Naive thymus-derived CD4-positive, alpha-beta T cell (primary cell): ENCODE measurements at regions not wholly inside any gene's neighbourhood (a gene's known extent, or its start where the extent isn't known, plus 50 kb on each side); places are given as distances from the start of the nearest gene placed in this dataset.

Experiments used
- ATAC-seq: fragments of 150-1000 bp; cut with Tn5 transposase; 2 replicates; pipeline ENCODE4 v1.10.0; 2021; ENCODE audit warnings: mild to moderate bottlenecking, moderate library complexity
- CTCF ChIA-PET: fragments of 350-600 bp; sonication (Branson Sonifier 250); formaldehyde crosslinking; loops from one replicate; lab custom pipeline; 2021; ENCODE audit warnings: antibody characterized with exemption; lab: Charles Lee
- POLR2A ChIA-PET: fragments of 350-600 bp; sonication (Branson Sonifier 250); formaldehyde crosslinking; loops from one replicate; lab custom pipeline; 2021; ENCODE audit warnings: antibody characterized with exemption, inconsistent platforms; lab: Charles Lee
- DNase-seq, 9 donors: peaks; one replicate each; pipeline versions ENCODE4 v3.0.0 to v3.0.0-alpha.2; 2020 to 2022; ENCODE audit warnings: mixed read lengths in 1 of 9
- H3K27ac ChIP-seq: one replicate; pipeline ENCODE4 v1.7.0; 2013; ENCODE audit warnings: mild to moderate bottlenecking, low read depth, low read length, moderate library complexity
- H3K27me3 ChIP-seq, 2 donors: one replicate each; pipeline ENCODE4 v1.7.0; 2013; ENCODE audit warnings: low read length in 2 of 2, mild to moderate bottlenecking in 2 of 2, moderate library complexity in 2 of 2; ENCODE audit not compliant: control insufficient read depth in 2 of 2, insufficient read depth in 2 of 2
- H3K36me3 ChIP-seq, 3 experiments: 1 replicate in 2 of 3; 2 replicates in 1 of 3; pipeline ENCODE4 v1.7.0; 2013; ENCODE audit warnings: low read length in 3 of 3, mild to moderate bottlenecking in 3 of 3, moderate library complexity in 1 of 3; ENCODE audit not compliant: insufficient read depth in 3 of 3, control insufficient read depth in 2 of 3
- H3K4me1 ChIP-seq, 2 donors: one replicate each; pipeline ENCODE4 v1.7.0; 2013; ENCODE audit warnings: low read length in 2 of 2, mild to moderate bottlenecking in 2 of 2, moderate library complexity in 1 of 2; ENCODE audit not compliant: control insufficient read depth in 2 of 2, insufficient read depth in 2 of 2
- H3K4me3 ChIP-seq: 2 replicates; pipeline ENCODE4 v1.7.0; 2013; ENCODE audit warnings: mild to moderate bottlenecking, low read length
- H3K9me3 ChIP-seq, 3 experiments: 1 replicate in 2 of 3; 2 replicates in 1 of 3; pipeline ENCODE4 v1.7.0; 2013; ENCODE audit warnings: low read length in 3 of 3; ENCODE audit not compliant: control insufficient read depth in 2 of 3
- H3K27ac Mint-ChIP-seq, 9 donors: one replicate each; pipeline ENCODE4 v1.8.0; 2020 to 2022; ENCODE audit warnings: mixed read lengths in 9 of 9, mild to moderate bottlenecking in 8 of 9, moderate library complexity in 5 of 9, inconsistent platforms in 2 of 9
- H3K27me3 Mint-ChIP-seq, 5 donors: one replicate each; pipeline ENCODE4 v1.8.0; 2021 to 2022; ENCODE audit warnings: mixed read lengths in 5 of 5, mild to moderate bottlenecking in 1 of 5
- H3K36me3 Mint-ChIP-seq, 5 donors: one replicate each; pipeline ENCODE4 v1.8.0; 2020 to 2022; ENCODE audit warnings: mixed read lengths in 5 of 5, mild to moderate bottlenecking in 3 of 5, inconsistent platforms in 1 of 5
- H3K4me1 Mint-ChIP-seq, 7 donors: one replicate each; pipeline ENCODE4 v1.8.0; 2020 to 2022; ENCODE audit warnings: mixed read lengths in 7 of 7, mild to moderate bottlenecking in 3 of 7, inconsistent platforms in 1 of 7
- H3K4me3 Mint-ChIP-seq, 10 donors: one replicate each; pipeline ENCODE4 v1.8.0; 2020 to 2022; ENCODE audit warnings: mild to moderate bottlenecking in 10 of 10, mixed read lengths in 10 of 10, moderate library complexity in 6 of 10, inconsistent platforms in 2 of 10
- H3K9me3 Mint-ChIP-seq, 11 donors: one replicate each; pipeline ENCODE4 v1.8.0; 2020 to 2022; ENCODE audit warnings: mixed read lengths in 11 of 11, mild to moderate bottlenecking in 4 of 11, inconsistent platforms in 1 of 11, moderate library complexity in 1 of 11
- intact Hi-C, 2 donors: fragments of 100-400 bp; cut with micrococcal nuclease; formaldehyde crosslinking; loops; one replicate each; pipeline ENCODE4 v1.15.1; 2023

DNA sequence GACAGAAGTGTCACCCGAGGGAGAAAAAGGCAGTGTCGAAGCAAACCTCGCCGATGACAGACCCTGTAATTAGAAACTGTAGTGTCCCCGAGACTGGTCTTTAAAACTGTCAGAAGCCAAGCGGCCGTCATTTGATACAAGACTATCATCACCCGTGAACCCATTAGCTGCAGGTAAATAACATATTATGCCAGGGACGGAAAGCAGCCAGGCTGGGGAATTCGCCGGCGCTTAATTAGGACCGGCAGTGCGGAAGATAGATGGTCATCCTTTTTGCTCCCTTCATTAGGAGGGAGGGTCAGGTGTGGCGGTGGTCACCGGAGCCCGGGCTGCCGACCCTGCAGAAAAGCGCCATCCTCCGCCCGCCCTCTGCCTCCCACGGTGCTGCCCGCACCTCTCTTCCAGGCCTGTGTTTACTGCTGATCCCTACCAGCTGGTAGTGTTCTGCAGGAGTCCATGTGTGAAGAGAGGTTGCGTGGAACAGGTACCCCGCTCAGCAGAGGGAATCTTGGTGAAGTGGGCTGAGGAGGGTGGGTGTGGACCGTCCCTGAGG lies 109.4 kb upstream of the GSE1 start:
- H3K4me3 Mint-ChIP-seq, result no peak overlapping the region
- peaks cover 0 to under 1% (median 0%) of the 10 kb centered on the region in 11 donors for H3K9me3 Mint-ChIP-seq
- ATAC-seq (no peak), DNase-seq (no peak)
- no peak overlapping the region for H3K4me3 ChIP-seq
- H3K27ac ChIP-seq, result no peak overlapping the region
- CTCF ChIA-PET, result interaction anchor here (1.3 kb wide), 1 partner anchor 9 kb away, joined by 3 read pairs; no protein-coding TSS in a partner anchor
- POLR2A ChIA-PET, result no interaction called here
- no peaks in the 10 kb centered on the region for H3K27me3 Mint-ChIP-seq
- H3K9me3 ChIP-seq, result no peaks in the 10 kb centered on the region
- intact Hi-C loops, result no loop called here
- H3K4me1 ChIP-seq, result no peaks in the 10 kb centered on the region
- H3K36me3 Mint-ChIP-seq, result no peaks in the 10 kb centered on the region
- no peak overlapping the region for H3K27ac Mint-ChIP-seq
- H3K27me3 ChIP-seq, result no peaks in the 10 kb centered on the region
- no peaks in the 10 kb centered on the region for H3K36me3 ChIP-seq
- no peaks in the 10 kb centered on the region for H3K4me1 Mint-ChIP-seq

DNA sequence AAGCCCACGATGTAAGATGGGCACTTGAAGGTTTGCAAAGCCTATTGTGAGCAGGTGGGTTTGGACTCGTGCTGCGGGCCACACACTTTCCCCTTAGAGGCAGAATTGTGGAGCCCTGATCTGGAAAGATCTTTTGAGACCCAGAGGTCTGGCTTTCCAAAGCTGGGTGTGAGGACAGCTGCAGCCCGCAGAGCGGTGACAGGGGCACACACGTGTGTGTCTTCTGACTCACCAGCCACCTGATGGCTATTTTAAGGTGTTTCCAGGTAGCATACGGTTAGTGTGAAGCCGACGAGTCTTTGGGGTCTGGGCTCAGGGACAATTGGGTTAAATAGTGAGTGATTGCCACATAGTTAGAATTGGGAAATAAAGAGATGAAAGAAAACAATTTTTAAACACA lies 108.9 kb upstream of the GSE1 start:
- Histone ChIP-seq H3K27ac (no peak overlapping the region), H3K4me3 (no peak overlapping the region), H3K9me3 (no peaks in the 10 kb centered on the region), H3K27me3 (no peaks in the 10 kb centered on the region), H3K36me3 (no peaks in the 10 kb centered on the region), H3K4me1 (no peaks in the 10 kb centered on the region)
- POLR2A ChIA-PET, result no interaction called here
- H3K27me3 Mint-ChIP-seq, result no peaks in the 10 kb centered on the region
- H3K27ac Mint-ChIP-seq, result peak overlapping the region in 2 of 9 donors; percentile 5 to 51
- no peaks in the 10 kb centered on the region for H3K36me3 Mint-ChIP-seq
- no peaks in the 10 kb centered on the region for H3K4me1 Mint-ChIP-seq
- no peak for ATAC-seq
- no peak overlapping the region for H3K4me3 Mint-ChIP-seq
- peaks cover 0 to 2% (median 0%) of the 10 kb centered on the region in 11 donors for H3K9me3 Mint-ChIP-seq
- intact Hi-C loops, result no loop called here
- CTCF ChIA-PET, result no interaction called here
- no peak for DNase-seq

DNA sequence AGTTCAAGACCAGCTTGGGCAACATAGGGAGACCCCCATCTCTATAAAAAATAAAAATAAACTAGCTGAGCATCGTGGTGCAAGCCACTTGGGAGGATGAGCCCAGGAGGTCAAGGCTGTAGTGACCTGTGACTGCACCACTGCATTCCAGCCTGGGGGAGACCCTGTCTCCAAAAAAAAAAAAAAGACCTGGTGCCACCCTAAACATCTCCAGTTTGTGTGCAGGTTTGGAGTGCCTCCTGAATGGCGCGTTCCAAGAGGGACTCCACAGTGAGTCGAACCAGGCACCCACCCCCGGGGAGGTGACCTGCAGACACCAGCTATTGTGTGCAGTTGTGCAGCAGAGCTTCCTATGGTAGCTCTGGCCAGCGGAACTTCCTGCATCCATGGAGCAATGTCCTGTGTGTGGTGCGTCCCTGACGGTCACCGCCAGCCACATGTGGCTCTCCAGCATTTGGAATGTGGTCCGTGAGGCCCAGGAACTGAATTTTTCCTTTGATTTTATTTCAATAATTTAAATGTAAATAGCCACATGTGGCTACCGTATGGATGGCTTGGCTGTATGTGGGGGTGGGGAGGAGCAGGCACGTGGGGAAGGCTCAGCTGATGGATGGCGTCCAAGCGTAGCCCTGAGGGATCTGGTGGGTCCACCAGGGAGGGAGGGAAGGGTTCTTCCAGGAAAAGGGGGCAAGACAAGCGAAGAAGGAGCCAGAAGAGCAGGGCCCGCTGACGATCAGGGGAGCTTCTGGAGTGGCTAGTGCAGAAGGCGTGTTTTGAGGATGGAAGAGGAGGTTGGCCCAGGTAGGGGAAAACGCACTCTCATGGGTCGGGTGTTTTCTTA lies 107.1 kb upstream of the GSE1 start:
- Histone ChIP-seq H3K4me1 (no peaks in the 10 kb centered on the region), H3K4me3 (no peak overlapping the region), H3K36me3 (no peaks in the 10 kb centered on the region), H3K9me3 (no peaks in the 10 kb centered on the region), H3K27ac (no peak overlapping the region), H3K27me3 (no peaks in the 10 kb centered on the region)
- no peak overlapping the region for H3K27ac Mint-ChIP-seq
- H3K27me3 Mint-ChIP-seq, result peaks cover 0 to 4% (median 0%) of the 10 kb centered on the region in 5 donors
- H3K36me3 Mint-ChIP-seq, result no peaks in the 10 kb centered on the region
- intact Hi-C loops, result no loop called here
- no peak overlapping the region for H3K4me3 Mint-ChIP-seq
- ATAC-seq (no peak), DNase-seq (no peak)
- peaks cover 0 to 2% (median 0%) of the 10 kb centered on the region in 11 donors for H3K9me3 Mint-ChIP-seq
- CTCF ChIA-PET, result interaction anchor here (1.2 kb wide), 1 partner anchor 16 kb away, joined by 3 read pairs; no protein-coding TSS in a partner anchor
- peaks cover 0 to 2% (median 0%) of the 10 kb centered on the region in 7 donors for H3K4me1 Mint-ChIP-seq
- POLR2A ChIA-PET, result interaction anchor here (0.6 kb wide), 1 partner anchor 465 kb away, joined by 4 read pairs; no protein-coding TSS in a partner anchor

DNA sequence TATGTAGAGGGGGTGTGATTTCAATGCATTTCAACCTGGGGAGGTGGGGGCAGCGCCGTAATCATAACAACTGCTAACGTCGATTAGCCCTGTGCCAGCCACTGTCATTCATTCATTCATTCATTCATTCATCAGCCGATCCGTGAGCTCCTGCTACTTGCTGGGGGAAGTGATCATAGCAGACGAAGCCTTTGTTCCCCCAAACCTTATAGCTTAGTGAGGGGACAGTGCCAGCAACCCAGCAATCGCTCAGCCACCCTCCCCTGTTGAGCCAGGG lies 106.5 kb upstream of the GSE1 start:
- Histone ChIP-seq H3K9me3 (no peaks in the 10 kb centered on the region), H3K4me3 (no peak overlapping the region), H3K27ac (no peak overlapping the region), H3K27me3 (no peaks in the 10 kb centered on the region), H3K36me3 (no peaks in the 10 kb centered on the region), H3K4me1 (no peaks in the 10 kb centered on the region)
- intact Hi-C loops, result no loop called here
- ChIA-PET POLR2A (no interaction called here), CTCF (interaction anchor here (1.2 kb wide), 1 partner anchor 16 kb away, joined by 3 read pairs; no protein-coding TSS in a partner anchor)
- Mint-ChIP-seq H3K9me3 (peaks cover 0 to 2% (median 0%) of the 10 kb centered on the region in 11 donors), H3K27me3 (peaks cover 0 to 4% (median 0%) of the 10 kb centered on the region in 5 donors), H3K27ac (no peak overlapping the region), H3K4me3 (no peak overlapping the region), H3K36me3 (no peaks in the 10 kb centered on the region), H3K4me1 (peaks cover 0 to 2% (median 0%) of the 10 kb centered on the region in 7 donors)
- ATAC-seq (no peak), DNase-seq (no peak)

DNA sequence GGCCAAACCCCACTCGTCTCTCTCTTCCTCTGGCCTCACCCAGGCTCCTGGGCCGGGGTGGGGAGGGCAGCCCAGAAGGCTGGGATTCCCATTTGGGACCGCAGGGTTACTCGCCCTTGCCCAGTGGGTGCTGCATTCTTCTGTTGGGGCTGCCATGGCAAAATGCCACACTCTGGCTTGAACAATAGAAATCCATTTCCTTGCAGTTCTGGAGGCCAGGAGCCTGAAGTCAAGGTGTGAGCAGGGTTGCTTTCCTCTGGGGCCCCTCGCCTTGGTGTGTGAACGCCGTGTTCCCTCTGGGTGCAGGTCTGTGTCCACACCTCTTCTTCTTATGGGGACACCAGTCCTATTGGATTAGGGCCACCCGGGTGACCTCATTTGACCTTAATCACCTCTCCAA lies 105.8 kb upstream of the GSE1 start:
- H3K27me3 Mint-ChIP-seq, result peaks cover 0 to 4% (median 0%) of the 10 kb centered on the region in 5 donors
- DNase-seq (no peak), ATAC-seq (no peak)
- no peaks in the 10 kb centered on the region for H3K36me3 Mint-ChIP-seq
- H3K9me3 Mint-ChIP-seq, result peaks cover 0 to 2% (median 0%) of the 10 kb centered on the region in 11 donors
- no peak overlapping the region for H3K27ac ChIP-seq
- no peaks in the 10 kb centered on the region for H3K36me3 ChIP-seq
- H3K27me3 ChIP-seq, result no peaks in the 10 kb centered on the region
- peak overlapping the region in 1 of 9 donors; percentile 12 for H3K27ac Mint-ChIP-seq
- no peaks in the 10 kb centered on the region for H3K4me1 ChIP-seq
- POLR2A ChIA-PET, result no interaction called here
- CTCF ChIA-PET, result no interaction called here
- H3K4me3 ChIP-seq, result no peak overlapping the region
- intact Hi-C loops, result no loop called here
- no peaks in the 10 kb centered on the region for H3K9me3 ChIP-seq
- peaks cover 0 to 2% (median 0%) of the 10 kb centered on the region in 7 donors for H3K4me1 Mint-ChIP-seq
- no peak overlapping the region for H3K4me3 Mint-ChIP-seq

DNA sequence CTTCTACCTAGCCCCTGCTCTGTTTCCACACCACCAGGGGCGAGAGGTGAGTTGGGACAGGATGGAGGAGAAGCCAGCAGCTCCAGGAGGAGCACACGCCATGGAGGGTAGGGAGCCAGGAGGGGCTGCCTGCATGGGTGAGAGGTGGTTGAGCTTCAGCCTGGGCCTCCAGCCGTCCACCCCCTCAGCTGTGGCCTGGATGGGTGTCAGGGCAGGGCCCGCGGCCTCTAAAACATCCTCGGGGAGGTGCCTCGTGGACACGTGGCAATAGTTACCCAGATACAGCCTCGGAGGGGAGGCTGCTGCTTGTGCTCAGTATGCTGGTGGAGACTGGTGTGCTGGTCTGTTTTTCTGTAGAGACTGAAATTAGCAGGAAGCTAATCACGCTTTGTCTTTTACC lies 104.7 kb upstream of the GSE1 start:
- no peak overlapping the region for H3K27ac ChIP-seq
- peaks cover 0 to 2% (median 0%) of the 10 kb centered on the region in 7 donors for H3K4me1 Mint-ChIP-seq
- POLR2A ChIA-PET, result no interaction called here
- H3K9me3 ChIP-seq, result no peaks in the 10 kb centered on the region
- peaks cover 0 to 2% (median 0%) of the 10 kb centered on the region in 11 donors for H3K9me3 Mint-ChIP-seq
- ATAC-seq (no peak), DNase-seq (no peak)
- no peak overlapping the region for H3K4me3 Mint-ChIP-seq
- H3K27me3 Mint-ChIP-seq, result peaks cover 0 to 4% (median 0%) of the 10 kb centered on the region in 5 donors
- H3K4me3 ChIP-seq, result no peak overlapping the region
- CTCF ChIA-PET, result no interaction called here
- no peaks in the 10 kb centered on the region for H3K36me3 Mint-ChIP-seq
- H3K27me3 ChIP-seq, result no peaks in the 10 kb centered on the region
- no peaks in the 10 kb centered on the region for H3K4me1 ChIP-seq
- intact Hi-C loops, result no loop called here
- no peak overlapping the region for H3K27ac Mint-ChIP-seq
- no peaks in the 10 kb centered on the region for H3K36me3 ChIP-seq
